PC-9 (cell line): ENCODE measurements at regions not wholly inside any gene's neighbourhood (a gene's known extent, or its start where the extent isn't known, plus 50 kb on each side); places are given as distances from the start of the nearest gene placed in this dataset.

Source experiments
- CTCF ChIP-seq: fragments of 200-600 bp; sonication (generic); conservative IDR thresholded peaks from 2 replicates; pipeline ENCODE4 v1.6.1; 2017; ENCODE audit warnings: mixed run types, antibody characterized with exemption, mild to moderate bottlenecking, moderate library complexity
- EZH2 ChIP-seq: fragments of 200-600 bp; sonication (generic); IDR thresholded peaks from 2 replicates; pipeline ENCODE4 v1.8.0; 2017; ENCODE audit warnings: antibody characterized with exemption, low read depth

- TF ChIP-seq CTCF (no peak), EZH2 (no peak)
Measured at GRCh38 chr1:82520611-82521010, 719.9 kb downstream of the ADGRL2 start.
